Neutrophil (primary cell): ENCODE measurements at regions not wholly inside any gene's neighbourhood (a gene's known extent, or its start where the extent isn't known, plus 50 kb on each side); places are given as distances from the start of the nearest gene placed in this dataset.

Experiments
- H3K27ac ChIP-seq: fragments of 200-600 bp; sonication (generic); 2 replicates; pipeline ENCODE4 v1.5.1; 2016; ENCODE audit warnings: mild to moderate bottlenecking, moderate library complexity
- H3K27me3 ChIP-seq: fragments of 200-600 bp; sonication (generic); 2 replicates; pipeline ENCODE4 v1.6.0; 2016; ENCODE audit warnings: mild to moderate bottlenecking
- H3K36me3 ChIP-seq: fragments of 200-600 bp; sonication (generic); 2 replicates; pipeline ENCODE4 v1.5.1; 2017
- H3K4me1 ChIP-seq, 2 experiments: fragments of 200-600 bp in 1 of 2; sonication (generic) in 1 of 2; 1 replicate in 1 of 2; 2 replicates in 1 of 2; pipeline versions ENCODE4 v1.5.1 to v1.6.1; 2013 to 2016; ENCODE audit warnings: low read depth in 1 of 2, low read length in 1 of 2, mild to moderate bottlenecking in 1 of 2, moderate library complexity in 1 of 2; ENCODE audit not compliant: control insufficient read depth in 1 of 2, insufficient read depth in 1 of 2
- H3K4me3 ChIP-seq, 2 experiments: fragments of 200-600 bp in 1 of 2; sonication (generic) in 1 of 2; 1 replicate in 1 of 2; 2 replicates in 1 of 2; pipeline ENCODE4 v1.5.1; 2013 to 2016; ENCODE audit warnings: low read depth in 1 of 2, low read length in 1 of 2, mild to moderate bottlenecking in 1 of 2, moderate library complexity in 1 of 2
- H3K9me3 ChIP-seq: fragments of 200-600 bp; sonication (generic); 2 replicates; pipeline ENCODE4 v1.5.1; 2016
- CTCF ChIP-seq: fragments of 200-600 bp; sonication (generic); IDR thresholded peaks from 2 replicates; pipeline ENCODE4 v1.5.1; 2016; ENCODE audit warnings: antibody characterized with exemption

- no peaks in the 10 kb centered on the region for H3K9me3 ChIP-seq
- no peaks in the 10 kb centered on the region for H3K4me1 ChIP-seq
- H3K36me3 ChIP-seq, result no peaks in the 10 kb centered on the region
- TF ChIP-seq CTCF, result no peak
- no peak overlapping the region for H3K27ac ChIP-seq
- no peak overlapping the region for H3K4me3 ChIP-seq
- H3K27me3 ChIP-seq, result no peaks in the 10 kb centered on the region
Observed at GRCh38 chr11:92879086-92879485, 90.4 kb upstream of the MTNR1B start.

DNA sequence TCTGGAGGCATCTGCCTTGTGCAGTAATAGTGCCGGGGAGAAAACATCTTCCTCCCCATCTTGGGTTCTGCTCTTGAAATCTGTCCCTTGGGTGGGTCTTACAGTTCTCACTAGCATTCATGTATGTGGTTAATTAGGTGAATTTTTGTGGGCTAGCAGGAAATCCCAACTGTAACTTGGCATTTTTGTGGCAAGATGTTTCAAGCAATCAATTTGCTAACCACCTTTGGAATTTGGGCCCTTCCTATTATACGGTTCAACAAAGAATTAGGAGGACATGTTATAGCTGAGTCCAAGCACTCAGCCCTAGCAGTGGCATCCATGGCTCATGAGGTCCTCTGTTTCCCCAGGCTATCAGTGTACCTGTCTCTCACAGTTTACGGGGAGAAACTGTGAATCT, 89.1 kb upstream of the MTNR1B start:
- no peaks in the 10 kb centered on the region for H3K9me3 ChIP-seq
- H3K4me3 ChIP-seq, result no peak overlapping the region
- no peak overlapping the region for H3K27ac ChIP-seq
- no peak for TF ChIP-seq CTCF
- H3K4me1 ChIP-seq, result no peaks in the 10 kb centered on the region
- no peaks in the 10 kb centered on the region for H3K36me3 ChIP-seq
- H3K27me3 ChIP-seq, result no peaks in the 10 kb centered on the region

DNA sequence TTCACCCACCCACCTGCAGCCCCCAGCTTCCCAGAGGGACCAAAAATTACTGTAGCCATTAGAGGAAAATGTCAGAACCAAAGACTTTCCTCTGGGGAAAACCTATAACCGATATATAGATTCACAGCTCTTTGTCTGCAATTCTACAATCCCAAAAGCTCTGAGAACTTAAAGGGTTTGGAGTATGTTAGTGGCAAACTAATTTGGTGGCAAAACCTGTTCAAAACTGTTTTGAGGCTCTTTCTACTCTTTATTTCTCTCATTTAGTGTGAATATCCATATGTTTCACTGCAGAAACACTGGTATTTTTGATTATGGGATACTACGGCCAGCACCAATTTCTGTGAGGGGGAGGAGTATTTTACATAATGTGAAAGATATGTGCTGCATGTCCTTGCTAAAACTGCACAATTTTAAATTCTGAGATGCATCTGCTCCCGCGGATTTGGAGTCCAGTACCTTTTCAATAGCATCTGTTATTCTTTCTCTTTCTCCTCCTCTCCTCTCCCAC, 87.5 kb upstream of the MTNR1B start:
- no peak for TF ChIP-seq CTCF
- Histone ChIP-seq H3K27me3 (no peaks in the 10 kb centered on the region), H3K4me3 (no peak overlapping the region), H3K27ac (no peak overlapping the region), H3K4me1 (no peaks in the 10 kb centered on the region), H3K36me3 (no peaks in the 10 kb centered on the region), H3K9me3 (no peaks in the 10 kb centered on the region)

GRCh38 chr11:92882828-92883611, 86.4 kb upstream of the MTNR1B start:
- no peaks in the 10 kb centered on the region for H3K4me1 ChIP-seq
- H3K27ac ChIP-seq, result no peak overlapping the region
- no peaks in the 10 kb centered on the region for H3K27me3 ChIP-seq
- H3K4me3 ChIP-seq, result no peak overlapping the region
- no peaks in the 10 kb centered on the region for H3K9me3 ChIP-seq
- no peak for TF ChIP-seq CTCF
- H3K36me3 ChIP-seq, result no peaks in the 10 kb centered on the region

GRCh38 chr11:92885600-92885999, 83.9 kb upstream of the MTNR1B start:
- no peaks in the 10 kb centered on the region for H3K4me1 ChIP-seq
- no peaks in the 10 kb centered on the region for H3K9me3 ChIP-seq
- no peak for TF ChIP-seq CTCF
- H3K36me3 ChIP-seq, result no peaks in the 10 kb centered on the region
- H3K27me3 ChIP-seq, result no peaks in the 10 kb centered on the region
- H3K27ac ChIP-seq, result no peak overlapping the region
- no peak overlapping the region for H3K4me3 ChIP-seq
